OCI-LY7 (cell line): ENCODE measurements at regions not wholly inside any gene's neighbourhood (a gene's known extent, or its start where the extent isn't known, plus 50 kb on each side); places are given as distances from the start of the nearest gene placed in this dataset.

Source experiments
- BruUV-seq: library from RNA; stranded (reverse); fragments of 400-500 nt; replicated peaks from 2 replicates; lab custom pipeline; 2021; lab: Mats Ljungman, UMichigan
- CTCF ChIA-PET: fragments of 300-600 bp; sonication (Branson Sonifier 250); formaldehyde crosslinking; loops from one replicate; lab custom pipeline; 2022; ENCODE audit warnings: antibody characterized with exemption; ENCODE audit not compliant: unreplicated experiment; lab: Charles Lee
- POLR2A ChIA-PET: fragments of 300-600 bp; sonication (Branson Sonifier 250); formaldehyde crosslinking; loops from one replicate; lab custom pipeline; 2022; ENCODE audit warnings: antibody characterized with exemption; lab: Charles Lee
- DNase-seq: peaks from one replicate; pipeline ENCODE4 v3.0.0-alpha.2; 2015; ENCODE audit warnings: low spot score
- H2AFZ ChIP-seq: fragments of 200-600 bp; sonication (generic), shearing (Covaris generic); 2 replicates; pipeline ENCODE4 v1.6.1; 2014; ENCODE audit warnings: mild to moderate bottlenecking, antibody characterized with exemption, low read length, moderate library complexity
- H3K27ac ChIP-seq: fragments of 200-600 bp; sonication (generic); 2 replicates; pipeline ENCODE4 v1.5.1; 2014; ENCODE audit warnings: mixed run types, low read depth, mild to moderate bottlenecking, moderate library complexity, low read length, inconsistent platforms; ENCODE audit not compliant: poor library complexity, severe bottlenecking
- H3K36me3 ChIP-seq: fragments of 200-600 bp; sonication (generic); 2 replicates; pipeline ENCODE4 v1.6.1; 2014; ENCODE audit warnings: mild to moderate bottlenecking, antibody characterized with exemption, low read length, moderate library complexity, mixed read lengths; ENCODE audit not compliant: insufficient read depth
- H3K4me1 ChIP-seq: fragments of 200-600 bp; sonication (generic); 2 replicates; pipeline ENCODE4 v1.5.1; 2014; ENCODE audit warnings: mild to moderate bottlenecking, low read length; ENCODE audit not compliant: insufficient read depth, poor library complexity, severe bottlenecking
- H3K4me2 ChIP-seq: fragments of 200-600 bp; sonication (generic); 2 replicates; pipeline ENCODE4 v1.6.1; 2014; ENCODE audit warnings: mild to moderate bottlenecking, low read length
- H3K4me3 ChIP-seq: fragments of 200-600 bp; sonication (generic); 2 replicates; pipeline ENCODE4 v1.5.1; 2014; ENCODE audit warnings: mild to moderate bottlenecking, low read depth, low read length; ENCODE audit not compliant: poor library complexity, severe bottlenecking
- H3K79me2 ChIP-seq: fragments of 200-600 bp; sonication (generic); 2 replicates; pipeline ENCODE4 v1.6.1; 2016; ENCODE audit warnings: low read depth, mild to moderate bottlenecking, low read length, moderate library complexity, mixed read lengths; ENCODE audit not compliant: insufficient read depth
- H3K9me2 ChIP-seq: fragments of 200-600 bp; sonication (generic); 2 replicates; pipeline ENCODE4 v1.6.1; 2016; ENCODE audit warnings: mild to moderate bottlenecking, low read length, mixed read lengths; ENCODE audit not compliant: insufficient read depth
- H3K9me3 ChIP-seq: fragments of 200-600 bp; sonication (generic); 2 replicates; pipeline ENCODE4 v1.6.1; 2014; ENCODE audit warnings: mild to moderate bottlenecking, mixed run types, low read length, mixed read lengths
- H4K20me1 ChIP-seq: fragments of 200-600 bp; sonication (generic); 2 replicates; pipeline ENCODE4 v1.6.1; 2014; ENCODE audit warnings: mild to moderate bottlenecking, antibody characterized with exemption, low read length, moderate library complexity, mixed read lengths; ENCODE audit not compliant: insufficient read depth
- CTCF ChIP-seq: fragments of 200-600 bp; sonication (generic); conservative IDR thresholded peaks from 2 replicates; pipeline ENCODE4 v1.5.1; 2014; ENCODE audit warnings: mild to moderate bottlenecking, antibody characterized with exemption, low read length, moderate library complexity, mixed read lengths
- EZH2phosphoT487 ChIP-seq: fragments of 200-600 bp; sonication (generic); IDR thresholded peaks from 2 replicates; pipeline ENCODE4 v1.6.1; 2018; ENCODE audit warnings: low read depth, borderline replicate concordance, mild to moderate bottlenecking, mixed run types, antibody characterized with exemption, low read length, moderate library complexity, mixed read lengths
- intact Hi-C: fragments of 100-400 bp; cut with micrococcal nuclease; formaldehyde crosslinking; loops from one replicate; pipeline ENCODE4 v1.10.0; 2022; ENCODE audit not compliant: unreplicated experiment

- no peaks in the 10 kb centered on the region for H3K9me2 ChIP-seq
- 0 out of 2 replicates have a peak, but pooled peaks cover 7% of the 10 kb centered on the region for H3K9me3 ChIP-seq
- ChIA-PET POLR2A (interaction anchor here (1.0 kb wide), 1 partner anchor 14 kb away, joined by 3 read pairs; no protein-coding TSS in a partner anchor), CTCF (no interaction called here)
- TF ChIP-seq CTCF = no peak
- TF ChIP-seq EZH2phosphoT487 = no peak
- no peak overlapping the region for H3K4me2 ChIP-seq
- no peak overlapping the region for H3K4me3 ChIP-seq
- H3K36me3 ChIP-seq = no peaks in the 10 kb centered on the region
- H4K20me1 ChIP-seq = no peaks in the 10 kb centered on the region
- H2AFZ ChIP-seq = peak overlapping the region; percentile 96; the same call in 1 of the 2 replicates
- H3K27ac ChIP-seq = no peak overlapping the region
- DNase-seq = no peak
- no peaks in the 10 kb centered on the region for H3K79me2 ChIP-seq
- H3K4me1 ChIP-seq = peaks cover 79% of the 10 kb centered on the region
- no TSS peak for BruUV-seq
- intact Hi-C loops = no loop called here
Measured at GRCh38 chrX:39757971-39758370, 339.8 kb downstream of the BCOR start.

- Histone ChIP-seq H4K20me1 (no peaks in the 10 kb centered on the region), H3K4me2 (peak overlapping the region; percentile 41; the same call in 1 of the 2 replicates), H3K27ac (peak overlapping the region; percentile 47), H3K4me3 (no peak overlapping the region), H3K79me2 (no peaks in the 10 kb centered on the region), H3K9me2 (no peaks in the 10 kb centered on the region), H3K36me3 (no peaks in the 10 kb centered on the region), H3K4me1 (peaks cover 89% of the 10 kb centered on the region), H2AFZ (peak overlapping the region; percentile 80), H3K9me3 (0 out of 2 replicates have a peak, but pooled peaks cover 7% of the 10 kb centered on the region)
- no peak for TF ChIP-seq CTCF
- no peak for TF ChIP-seq EZH2phosphoT487
- ChIA-PET POLR2A (interaction anchor here (0.6 to 1.0 kb wide), 2 partner anchors 13 to 949 kb away, joined by 3 read pairs; no protein-coding TSS in a partner anchor), CTCF (interaction anchor here (0.5 kb wide), 1 partner anchor 418 kb away, joined by 7 read pairs; no protein-coding TSS in a partner anchor)
- intact Hi-C loops = no loop called here
- BruUV-seq = no TSS peak
- DNase-seq = no peak
Measured at GRCh38 chrX:39758791-39759525, 338.8 kb downstream of the BCOR start.
